ACHN (cell line): ENCODE measurements at regions not wholly inside any gene's neighbourhood (a gene's known extent, or its start where the extent isn't known, plus 50 kb on each side); places are given as distances from the start of the nearest gene placed in this dataset.

Experiments
- DNase-seq: peaks from one replicate; pipeline ENCODE4 v3.0.0-alpha.2; 2015
- in situ Hi-C: cut with HindIII; loops from 2 replicates; pipeline ENCODE4 v1.10.0; 2017; ENCODE audit warnings: low sequenced_read_pairs, low pct_ligation_motif_present, low pct_unique_long_range_greater_than_20kb

DNA sequence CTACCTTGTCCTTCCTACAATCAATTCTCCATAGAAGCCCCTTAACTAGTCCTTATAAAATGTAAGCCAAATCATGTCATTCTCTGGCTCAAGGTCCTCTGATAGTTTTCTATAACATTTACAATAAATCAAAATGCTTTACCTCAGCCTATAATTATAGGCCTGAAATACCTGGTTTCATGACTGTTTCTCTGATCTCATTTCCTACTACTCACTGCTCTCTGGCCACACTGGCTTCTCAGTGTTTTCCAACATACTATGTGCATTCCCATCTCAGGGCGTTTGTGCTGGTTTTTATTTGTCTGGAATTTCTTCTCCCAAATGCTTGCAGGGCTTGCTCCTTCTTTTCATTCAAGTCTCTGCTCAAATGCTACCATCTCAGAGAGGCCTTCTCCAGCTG is 67.9 kb upstream of the MAGI3 start:
- DNase-seq: no peak
- in situ Hi-C loops: no loop called here

GRCh38 chr1:113325022-113325421 is 65.3 kb upstream of the MAGI3 start:
- in situ Hi-C loops: no loop called here
- peak; percentile 9 for DNase-seq

GRCh38 chr1:113326976-113327375 is 63.3 kb upstream of the MAGI3 start:
- in situ Hi-C loops: no loop called here
- no peak for DNase-seq

DNA sequence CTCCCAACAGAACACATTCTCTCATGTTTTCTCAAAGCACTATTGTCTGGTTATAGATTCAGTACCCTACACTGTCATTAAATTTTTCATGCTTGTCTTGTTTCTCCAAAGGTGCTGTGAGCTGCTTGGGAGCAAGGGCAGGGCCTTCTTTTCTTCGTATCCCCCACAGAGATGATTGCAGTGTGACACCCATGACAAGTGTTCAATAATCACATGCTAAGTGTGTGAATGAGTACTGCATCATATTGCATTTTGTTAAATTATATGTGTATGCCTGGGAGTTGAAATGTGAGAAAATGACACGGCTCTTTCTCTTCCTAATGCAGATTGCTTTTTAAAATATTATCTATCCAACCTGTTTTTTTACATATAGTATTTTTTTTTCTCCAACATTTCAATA is 57.3 kb upstream of the MAGI3 start:
- in situ Hi-C loops: no loop called here
- DNase-seq: no peak

- DNase-seq: no peak
- in situ Hi-C loops: no loop called here
Measured at GRCh38 chr1:113340038-113340437, 50.3 kb upstream of the MAGI3 start.
